ENCODE measurements at regions not wholly inside any gene's neighbourhood (a gene's known extent, or its start where the extent isn't known, plus 50 kb on each side); places are given as distances from the start of the nearest gene placed in this dataset.

GRCh38 chr15:81914333-81914732 lies 131.5 kb downstream of the MEX3B start:
- ATAC-seq (no peak), DNase-seq (ENCODE audit: low spot score) (no peak)
- Histone ChIP-seq H3K79me2 (replicated peaks; ENCODE audit: insufficient read depth) (no peaks in the 10 kb centered on the region), H3K4me2 (no peak overlapping the region), H3K27ac (ENCODE audit: low read depth) (no peak overlapping the region), H3K4me1 (ENCODE audit: insufficient read depth) (peaks cover 12% of the 10 kb centered on the region), H3F3A (replicated peaks; ENCODE audit: low read depth) (no peaks in the 10 kb centered on the region), H3K36me3 (ENCODE audit: insufficient read depth) (peaks cover 6% of the 10 kb centered on the region; the same call in 1 of the 2 replicates), H4K20me1 (replicated peaks; ENCODE audit: insufficient read depth) (no peaks in the 10 kb centered on the region), H3K27me3 (ENCODE audit: insufficient read depth) (no peaks in the 10 kb centered on the region), H3K9me2 (ENCODE audit: insufficient read depth) (no peaks in the 10 kb centered on the region; the same call in 1 of the 2 replicates), H2AFZ (no peak overlapping the region), H3K4me3 (no peak overlapping the region)
- H3K27ac Mint-ChIP-seq: no peak overlapping the region
- peaks cover 6% of the 10 kb centered on the region; the same call in 2 of the 3 replicates for H3K4me1 Mint-ChIP-seq
- no peak overlapping the region for H3K4me3 Mint-ChIP-seq
- peaks cover 28% of the 10 kb centered on the region for H3K9me3 Mint-ChIP-seq
- peaks cover 6% of the 10 kb centered on the region for H3K27me3 Mint-ChIP-seq (ENCODE audit: insufficient read depth, low read depth, poor library complexity)
- TF ChIP-seq NANOG (IDR thresholded peaks at IDR 0.05; ENCODE audit: borderline replicate concordance): no peak
- TF ChIP-seq EZH2phosphoT487 (IDR thresholded peaks at IDR 0.05; ENCODE audit: unreplicated experiment): no peak
- TF ChIP-seq POLR2AphosphoS5 (IDR thresholded peaks at IDR 0.05; ENCODE audit: low read depth): no peak
- TF ChIP-seq EZH2 (IDR thresholded peaks at IDR 0.05; ENCODE audit: low read depth, unreplicated experiment): no peak
- TF ChIP-seq, protein P1, sequence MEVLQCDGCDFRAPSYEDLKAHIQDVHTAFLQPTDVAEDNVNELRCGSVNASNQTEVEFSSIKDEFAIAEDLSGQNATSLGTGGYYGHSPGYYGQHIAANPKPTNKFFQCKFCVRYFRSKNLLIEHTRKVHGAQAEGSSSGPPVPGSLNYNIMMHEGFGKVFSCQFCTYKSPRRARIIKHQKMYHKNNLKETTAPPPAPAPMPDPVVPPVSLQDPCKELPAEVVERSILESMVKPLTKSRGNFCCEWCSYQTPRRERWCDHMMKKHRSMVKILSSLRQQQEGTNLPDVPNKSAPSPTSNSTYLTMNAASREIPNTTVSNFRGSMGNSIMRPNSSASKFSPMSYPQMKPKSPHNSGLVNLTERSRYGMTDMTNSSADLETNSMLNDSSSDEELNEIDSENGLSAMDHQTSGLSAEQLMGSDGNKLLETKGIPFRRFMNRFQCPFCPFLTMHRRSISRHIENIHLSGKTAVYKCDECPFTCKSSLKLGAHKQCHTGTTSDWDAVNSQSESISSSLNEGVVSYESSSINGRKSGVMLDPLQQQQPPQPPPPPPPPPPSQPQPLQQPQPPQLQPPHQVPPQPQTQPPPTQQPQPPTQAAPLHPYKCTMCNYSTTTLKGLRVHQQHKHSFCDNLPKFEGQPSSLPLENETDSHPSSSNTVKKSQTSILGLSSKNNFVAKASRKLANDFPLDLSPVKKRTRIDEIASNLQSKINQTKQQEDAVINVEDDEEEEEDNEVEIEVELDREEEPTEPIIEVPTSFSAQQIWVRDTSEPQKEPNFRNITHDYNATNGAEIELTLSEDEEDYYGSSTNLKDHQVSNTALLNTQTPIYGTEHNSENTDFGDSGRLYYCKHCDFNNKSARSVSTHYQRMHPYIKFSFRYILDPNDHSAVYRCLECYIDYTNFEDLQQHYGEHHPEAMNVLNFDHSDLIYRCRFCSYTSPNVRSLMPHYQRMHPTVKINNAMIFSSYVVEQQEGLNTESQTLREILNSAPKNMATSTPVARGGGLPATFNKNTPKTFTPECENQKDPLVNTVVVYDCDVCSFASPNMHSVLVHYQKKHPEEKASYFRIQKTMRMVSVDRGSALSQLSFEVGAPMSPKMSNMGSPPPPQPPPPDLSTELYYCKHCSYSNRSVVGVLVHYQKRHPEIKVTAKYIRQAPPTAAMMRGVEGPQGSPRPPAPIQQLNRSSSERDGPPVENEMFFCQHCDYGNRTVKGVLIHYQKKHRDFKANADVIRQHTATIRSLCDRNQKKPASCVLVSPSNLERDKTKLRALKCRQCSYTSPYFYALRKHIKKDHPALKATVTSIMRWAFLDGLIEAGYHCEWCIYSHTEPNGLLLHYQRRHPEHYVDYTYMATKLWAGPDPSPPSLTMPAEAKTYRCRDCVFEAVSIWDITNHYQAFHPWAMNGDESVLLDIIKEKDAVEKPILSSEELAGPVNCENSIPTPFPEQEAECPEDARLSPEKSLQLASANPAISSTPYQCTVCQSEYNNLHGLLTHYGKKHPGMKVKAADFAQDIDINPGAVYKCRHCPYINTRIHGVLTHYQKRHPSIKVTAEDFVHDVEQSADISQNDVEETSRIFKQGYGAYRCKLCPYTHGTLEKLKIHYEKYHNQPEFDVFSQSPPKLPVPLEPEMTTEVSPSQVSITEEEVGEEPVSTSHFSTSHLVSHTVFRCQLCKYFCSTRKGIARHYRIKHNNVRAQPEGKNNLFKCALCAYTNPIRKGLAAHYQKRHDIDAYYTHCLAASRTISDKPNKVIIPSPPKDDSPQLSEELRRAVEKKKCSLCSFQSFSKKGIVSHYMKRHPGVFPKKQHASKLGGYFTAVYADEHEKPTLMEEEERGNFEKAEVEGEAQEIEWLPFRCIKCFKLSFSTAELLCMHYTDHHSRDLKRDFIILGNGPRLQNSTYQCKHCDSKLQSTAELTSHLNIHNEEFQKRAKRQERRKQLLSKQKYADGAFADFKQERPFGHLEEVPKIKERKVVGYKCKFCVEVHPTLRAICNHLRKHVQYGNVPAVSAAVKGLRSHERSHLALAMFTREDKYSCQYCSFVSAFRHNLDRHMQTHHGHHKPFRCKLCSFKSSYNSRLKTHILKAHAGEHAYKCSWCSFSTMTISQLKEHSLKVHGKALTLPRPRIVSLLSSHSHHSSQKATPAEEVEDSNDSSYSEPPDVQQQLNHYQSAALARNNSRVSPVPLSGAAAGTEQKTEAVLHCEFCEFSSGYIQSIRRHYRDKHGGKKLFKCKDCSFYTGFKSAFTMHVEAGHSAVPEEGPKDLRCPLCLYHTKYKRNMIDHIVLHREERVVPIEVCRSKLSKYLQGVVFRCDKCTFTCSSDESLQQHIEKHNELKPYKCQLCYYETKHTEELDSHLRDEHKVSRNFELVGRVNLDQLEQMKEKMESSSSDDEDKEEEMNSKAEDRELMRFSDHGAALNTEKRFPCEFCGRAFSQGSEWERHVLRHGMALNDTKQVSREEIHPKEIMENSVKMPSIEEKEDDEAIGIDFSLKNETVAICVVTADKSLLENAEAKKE (CRISPR knock-in tag; IDR thresholded peaks at IDR 0.05): no peak
- no peak for TF ChIP-seq ETS1 (IDR thresholded peaks at IDR 0.05)
- TF ChIP-seq JUNB (IDR thresholded peaks at IDR 0.05; ENCODE audit: unreplicated experiment): no peak
- peaks cover 23% of the 10 kb centered on the region for H3K36me3 Mint-ChIP-seq (ENCODE audit: low read depth)

Data from GM23338 (cell line).